GM21390 (cell line): ENCODE measurements at regions not wholly inside any gene's neighbourhood (a gene's known extent, or its start where the extent isn't known, plus 50 kb on each side); places are given as distances from the start of the nearest gene placed in this dataset.

Experiments
- ATAC-seq: cut with Tn5 transposase; IDR thresholded peaks from one replicate; pipeline ENCODE4 v1.9.1; 2021; ENCODE audit not compliant: unreplicated experiment

GRCh38 chr10:78263521-78263988 is 229.9 kb downstream of the RPS24 start:
- ATAC-seq: no peak

- no peak for ATAC-seq
Observed at GRCh38 chr10:78264361-78264760, 230.7 kb downstream of the RPS24 start.

- no peak for ATAC-seq
Observed at GRCh38 chr10:78266741-78267469, 233.2 kb downstream of the RPS24 start.

- no peak for ATAC-seq
Observed at GRCh38 chr10:78267598-78267997, 233.9 kb downstream of the RPS24 start.

GRCh38 chr10:78269060-78269459 is 235.4 kb downstream of the RPS24 start:
- no peak for ATAC-seq

- no peak for ATAC-seq
Observed at GRCh38 chr10:78272329-78272728, 238.7 kb downstream of the RPS24 start.

GRCh38 chr10:78274491-78274890 is 240.8 kb downstream of the RPS24 start:
- ATAC-seq: no peak

- ATAC-seq: no peak
Observed at GRCh38 chr10:78276139-78276538, 242.5 kb downstream of the RPS24 start.

GRCh38 chr10:78277314-78278057 is 243.8 kb downstream of the RPS24 start:
- no peak for ATAC-seq

- no peak for ATAC-seq
Observed at GRCh38 chr10:78278058-78278404, 244.4 kb downstream of the RPS24 start.

GRCh38 chr10:78279756-78280155 is 246.1 kb downstream of the RPS24 start:
- no peak for ATAC-seq

GRCh38 chr10:78280604-78281003 is 246.9 kb downstream of the RPS24 start:
- no peak for ATAC-seq

- no peak for ATAC-seq
Observed at GRCh38 chr10:78281627-78282026, 248.0 kb downstream of the RPS24 start.

GRCh38 chr10:78283069-78283682 is 249.5 kb downstream of the RPS24 start:
- ATAC-seq: no peak

GRCh38 chr10:78284381-78284780 is 250.7 kb downstream of the RPS24 start:
- no peak for ATAC-seq

- no peak for ATAC-seq
Observed at GRCh38 chr10:78285226-78285625, 251.6 kb downstream of the RPS24 start.

GRCh38 chr10:78286186-78286585 is 252.5 kb downstream of the RPS24 start:
- ATAC-seq: no peak

GRCh38 chr10:78286668-78287067 is 253.0 kb downstream of the RPS24 start:
- ATAC-seq: no peak

- no peak for ATAC-seq
Observed at GRCh38 chr10:78287618-78288017, 254.0 kb downstream of the RPS24 start.

GRCh38 chr10:78288663-78289062 is 255.0 kb downstream of the RPS24 start:
- ATAC-seq: no peak

- ATAC-seq: no peak
Observed at GRCh38 chr10:78290131-78290750, 256.6 kb downstream of the RPS24 start.

GRCh38 chr10:78291722-78292121 is 258.1 kb downstream of the RPS24 start:
- no peak for ATAC-seq
